ENCODE measurements at regions not wholly inside any gene's neighbourhood (a gene's known extent, or its start where the extent isn't known, plus 50 kb on each side); places are given as distances from the start of the nearest gene placed in this dataset.

GRCh38 chr9:672851-673250 lies 168.6 kb upstream of the DMRT1 start:
- CTCF ChIA-PET (ENCODE audit: unreplicated experiment): no interaction called here
- H3K9me2 ChIP-seq (ENCODE audit: insufficient read depth, low read length): no peaks in the 10 kb centered on the region
- H2AFZ ChIP-seq (ENCODE audit: low read length): no peak overlapping the region
- TF ChIP-seq, protein P1, sequence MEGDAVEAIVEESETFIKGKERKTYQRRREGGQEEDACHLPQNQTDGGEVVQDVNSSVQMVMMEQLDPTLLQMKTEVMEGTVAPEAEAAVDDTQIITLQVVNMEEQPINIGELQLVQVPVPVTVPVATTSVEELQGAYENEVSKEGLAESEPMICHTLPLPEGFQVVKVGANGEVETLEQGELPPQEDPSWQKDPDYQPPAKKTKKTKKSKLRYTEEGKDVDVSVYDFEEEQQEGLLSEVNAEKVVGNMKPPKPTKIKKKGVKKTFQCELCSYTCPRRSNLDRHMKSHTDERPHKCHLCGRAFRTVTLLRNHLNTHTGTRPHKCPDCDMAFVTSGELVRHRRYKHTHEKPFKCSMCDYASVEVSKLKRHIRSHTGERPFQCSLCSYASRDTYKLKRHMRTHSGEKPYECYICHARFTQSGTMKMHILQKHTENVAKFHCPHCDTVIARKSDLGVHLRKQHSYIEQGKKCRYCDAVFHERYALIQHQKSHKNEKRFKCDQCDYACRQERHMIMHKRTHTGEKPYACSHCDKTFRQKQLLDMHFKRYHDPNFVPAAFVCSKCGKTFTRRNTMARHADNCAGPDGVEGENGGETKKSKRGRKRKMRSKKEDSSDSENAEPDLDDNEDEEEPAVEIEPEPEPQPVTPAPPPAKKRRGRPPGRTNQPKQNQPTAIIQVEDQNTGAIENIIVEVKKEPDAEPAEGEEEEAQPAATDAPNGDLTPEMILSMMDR (conservative IDR thresholded peaks at IDR 0.05; ENCODE audit: low read length): no peak
- TF ChIP-seq EZH2phosphoT487 (IDR thresholded peaks at IDR 0.05; ENCODE audit: borderline replicate concordance, low read depth, low read length): no peak
- peaks cover 6% of the 10 kb centered on the region for H3K79me2 ChIP-seq (ENCODE audit: insufficient read depth, low read depth, low read length)
- no peak overlapping the region for H3K4me2 ChIP-seq (ENCODE audit: low read length)
- no peaks in the 10 kb centered on the region for H3K4me1 ChIP-seq (ENCODE audit: insufficient read depth, low read length, poor library complexity, severe bottlenecking)
- no peak overlapping the region for H3K27ac ChIP-seq (ENCODE audit: low read depth, low read length, poor library complexity, severe bottlenecking)
- H3K9me3 ChIP-seq (ENCODE audit: low read length): peaks cover 11% of the 10 kb centered on the region; the same call in 1 of the 2 replicates
- POLR2A ChIA-PET: interaction anchor here (0.9 kb wide), 1 partner anchor 11 kb away, joined by 3 read pairs; no protein-coding TSS in a partner anchor
- DNase-seq (ENCODE audit: low spot score): no peak
- H3K4me3 ChIP-seq (ENCODE audit: low read depth, low read length, poor library complexity, severe bottlenecking): no peak overlapping the region
- peaks cover 24% of the 10 kb centered on the region for H3K36me3 ChIP-seq (ENCODE audit: insufficient read depth, low read length)
- BruUV-seq (replicated peaks): no TSS peak
- H4K20me1 ChIP-seq (ENCODE audit: insufficient read depth, low read length): no peaks in the 10 kb centered on the region
- intact Hi-C loops (cut with micrococcal nuclease; ENCODE audit: unreplicated experiment): no loop called here

DNA sequence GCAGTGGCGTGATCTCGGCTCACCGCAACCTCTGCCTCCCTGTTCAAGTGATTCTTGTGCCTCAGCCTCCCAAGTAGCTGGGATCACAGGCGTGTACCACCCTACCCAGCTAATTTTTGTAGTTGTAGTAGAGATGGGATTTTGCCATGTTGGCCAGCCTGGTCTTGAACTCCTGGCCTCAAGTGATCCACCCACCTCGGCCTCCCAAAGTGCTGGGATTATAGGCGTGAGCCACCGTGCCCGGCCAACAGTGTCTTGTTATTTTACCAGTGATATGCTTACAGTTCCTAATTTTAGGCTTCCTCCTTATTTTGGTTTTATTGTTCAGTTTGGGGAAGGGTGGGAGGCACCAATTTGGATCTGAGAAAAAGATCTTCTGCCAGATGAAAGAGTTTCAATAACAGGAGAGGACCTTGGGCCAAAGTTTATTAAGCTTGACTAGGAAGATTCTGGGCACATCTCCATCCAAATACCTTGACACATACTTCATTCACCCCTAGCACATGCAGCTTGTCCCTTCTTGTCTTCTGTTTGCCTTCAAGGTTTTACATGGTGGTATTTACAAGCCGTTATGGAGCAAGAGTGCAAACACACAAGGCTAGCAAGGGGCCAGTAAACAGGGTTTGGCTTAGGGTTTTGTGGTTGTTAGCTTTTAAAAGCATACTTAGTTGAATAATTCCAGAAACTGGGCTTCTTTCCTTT lies 168.1 kb upstream of the DMRT1 start:
- Histone ChIP-seq H2AFZ (ENCODE audit: low read length) (no peak overlapping the region), H3K36me3 (ENCODE audit: insufficient read depth, low read length) (peaks cover 30% of the 10 kb centered on the region), H3K4me1 (ENCODE audit: insufficient read depth, low read length, poor library complexity, severe bottlenecking) (no peaks in the 10 kb centered on the region), H3K79me2 (ENCODE audit: insufficient read depth, low read depth, low read length) (peaks cover 6% of the 10 kb centered on the region), H3K4me2 (ENCODE audit: low read length) (no peak overlapping the region), H4K20me1 (ENCODE audit: insufficient read depth, low read length) (no peaks in the 10 kb centered on the region), H3K4me3 (ENCODE audit: low read depth, low read length, poor library complexity, severe bottlenecking) (no peak overlapping the region), H3K9me3 (ENCODE audit: low read length) (peaks cover 8% of the 10 kb centered on the region; the same call in 1 of the 2 replicates), H3K9me2 (ENCODE audit: insufficient read depth, low read length) (no peaks in the 10 kb centered on the region), H3K27ac (ENCODE audit: low read depth, low read length, poor library complexity, severe bottlenecking) (no peak overlapping the region)
- intact Hi-C loops (cut with micrococcal nuclease; ENCODE audit: unreplicated experiment): no loop called here
- ChIA-PET POLR2A (interaction anchor here (0.9 kb wide), 1 partner anchor 10 kb away, joined by 3 read pairs; no protein-coding TSS in a partner anchor), CTCF (ENCODE audit: unreplicated experiment) (no interaction called here)
- no peak for TF ChIP-seq EZH2phosphoT487 (IDR thresholded peaks at IDR 0.05; ENCODE audit: borderline replicate concordance, low read depth, low read length)
- TF ChIP-seq, protein P1 (conservative IDR thresholded peaks at IDR 0.05; ENCODE audit: low read length): no peak
- DNase-seq (ENCODE audit: low spot score): no peak
- no TSS peak for BruUV-seq (replicated peaks)

DNA sequence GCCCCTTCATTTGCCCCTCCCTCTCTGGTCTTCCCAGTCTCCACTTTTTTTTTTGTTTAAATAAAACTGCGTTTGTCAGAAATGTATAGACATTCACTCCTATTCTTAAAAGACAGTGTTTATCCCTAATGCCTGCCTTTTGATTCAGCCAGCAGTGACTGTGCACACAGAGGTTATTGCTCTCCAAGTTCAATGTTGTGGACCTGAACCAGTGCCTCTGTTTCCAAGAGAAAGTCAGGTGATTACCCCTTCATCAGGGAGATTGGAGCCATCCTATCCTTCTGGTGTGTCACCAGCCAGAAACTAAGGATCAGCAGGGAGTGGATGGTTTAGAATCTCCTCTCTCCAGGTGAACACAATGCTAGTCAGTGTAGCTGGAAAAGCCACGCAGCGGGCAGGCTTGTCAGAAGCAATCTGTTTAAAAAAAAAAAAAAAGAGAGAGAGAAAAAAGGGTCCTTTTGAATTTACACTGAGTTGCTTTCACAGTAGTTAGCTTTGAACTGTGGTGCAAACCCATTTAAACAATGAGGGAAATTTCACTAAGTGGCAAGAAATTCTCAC lies 167.5 kb upstream of the DMRT1 start:
- no peak for DNase-seq (ENCODE audit: low spot score)
- TF ChIP-seq EZH2phosphoT487 (IDR thresholded peaks at IDR 0.05; ENCODE audit: borderline replicate concordance, low read depth, low read length): no peak
- TF ChIP-seq, protein P1 (conservative IDR thresholded peaks at IDR 0.05; ENCODE audit: low read length): no peak
- ChIA-PET CTCF (ENCODE audit: unreplicated experiment) (no interaction called here), POLR2A (no interaction called here)
- no peaks in the 10 kb centered on the region for H3K9me2 ChIP-seq (ENCODE audit: insufficient read depth, low read length)
- H3K9me3 ChIP-seq (ENCODE audit: low read length): peaks cover 4% of the 10 kb centered on the region; the same call in 1 of the 2 replicates
- intact Hi-C loops (cut with micrococcal nuclease; ENCODE audit: unreplicated experiment): no loop called here
- BruUV-seq (replicated peaks): no TSS peak
- peaks cover 35% of the 10 kb centered on the region for H3K36me3 ChIP-seq (ENCODE audit: insufficient read depth, low read length)
- peaks cover 6% of the 10 kb centered on the region for H3K79me2 ChIP-seq (ENCODE audit: insufficient read depth, low read depth, low read length)
- H2AFZ ChIP-seq (ENCODE audit: low read length): no peak overlapping the region
- H3K4me1 ChIP-seq (ENCODE audit: insufficient read depth, low read length, poor library complexity, severe bottlenecking): no peaks in the 10 kb centered on the region
- no peak overlapping the region for H3K4me3 ChIP-seq (ENCODE audit: low read depth, low read length, poor library complexity, severe bottlenecking)
- H3K27ac ChIP-seq (ENCODE audit: low read depth, low read length, poor library complexity, severe bottlenecking): no peak overlapping the region
- no peak overlapping the region for H3K4me2 ChIP-seq (ENCODE audit: low read length)
- no peaks in the 10 kb centered on the region for H4K20me1 ChIP-seq (ENCODE audit: insufficient read depth, low read length)

Data from OCI-LY7 (cell line).